Stimulated activated naive CD8-positive, alpha-beta T cell treated with anti-CD3 and anti-CD28 coated beads, Interleukin-15, amount 100 ng/mL, for 72 hours (primary cell): ENCODE measurements at regions not wholly inside any gene's neighbourhood (a gene's known extent, or its start where the extent isn't known, plus 50 kb on each side); places are given as distances from the start of the nearest gene placed in this dataset.

ENCODE experiments used
- ATAC-seq: fragments of 150-1000 bp; cut with Tn5 transposase; 2 replicates; pipeline ENCODE4 v1.10.0; 2021; ENCODE audit warnings: mild to moderate bottlenecking, moderate library complexity
- DNase-seq, 2 donors: peaks; one replicate each; pipeline ENCODE4 v3.0.0; 2021 to 2022
- H3K27ac Mint-ChIP-seq, 2 donors: one replicate each; pipeline ENCODE4 v1.8.0; 2022; ENCODE audit warnings: mild to moderate bottlenecking in 2 of 2, mixed read lengths in 2 of 2, moderate library complexity in 2 of 2
- H3K27me3 Mint-ChIP-seq: one replicate; pipeline ENCODE4 v1.8.0; 2022; ENCODE audit warnings: mixed read lengths
- H3K4me1 Mint-ChIP-seq: one replicate; pipeline ENCODE4 v1.8.0; 2022; ENCODE audit warnings: mild to moderate bottlenecking, mixed read lengths
- H3K4me3 Mint-ChIP-seq, 2 donors: one replicate each; pipeline ENCODE4 v1.8.0; 2022; ENCODE audit warnings: mild to moderate bottlenecking in 2 of 2, mixed read lengths in 2 of 2, moderate library complexity in 1 of 2
- H3K9me3 Mint-ChIP-seq, 2 donors: one replicate each; pipeline ENCODE4 v1.8.0; 2022; ENCODE audit warnings: mixed read lengths in 2 of 2

- DNase-seq (no peak), ATAC-seq (no peak)
- H3K4me3 Mint-ChIP-seq = peak overlapping the region; percentile 71 to 80
- H3K9me3 Mint-ChIP-seq = peaks cover 9 to 12% of the 10 kb centered on the region in 2 donors
- peak overlapping the region; percentile 83 to 88 for H3K27ac Mint-ChIP-seq
- no peaks in the 10 kb centered on the region for H3K27me3 Mint-ChIP-seq
- peaks cover 33% of the 10 kb centered on the region for H3K4me1 Mint-ChIP-seq
These were observed 92.1 kb downstream of the FOXL3 start for GRCh38 chr7:382043-382400.

GRCh38 chr7:386385-386784 is 96.4 kb downstream of the FOXL3 start:
- no peak overlapping the region for H3K27ac Mint-ChIP-seq
- DNase-seq (no peak), ATAC-seq (no peak)
- peaks cover 23% of the 10 kb centered on the region for H3K4me1 Mint-ChIP-seq
- no peaks in the 10 kb centered on the region for H3K27me3 Mint-ChIP-seq
- no peak overlapping the region for H3K4me3 Mint-ChIP-seq
- H3K9me3 Mint-ChIP-seq = peaks cover 9 to 12% of the 10 kb centered on the region in 2 donors

- ATAC-seq (no peak), DNase-seq (no peak)
- H3K9me3 Mint-ChIP-seq = peaks cover 9 to 18% of the 10 kb centered on the region in 2 donors
- H3K4me3 Mint-ChIP-seq = no peak overlapping the region
- H3K27me3 Mint-ChIP-seq = no peaks in the 10 kb centered on the region
- H3K4me1 Mint-ChIP-seq = peaks cover 13% of the 10 kb centered on the region
- no peak overlapping the region for H3K27ac Mint-ChIP-seq
These were observed 97.4 kb downstream of the FOXL3 start for GRCh38 chr7:387132-388022.

GRCh38 chr7:388023-388960 is 98.3 kb downstream of the FOXL3 start:
- peaks cover 12% of the 10 kb centered on the region for H3K4me1 Mint-ChIP-seq
- DNase-seq (no peak), ATAC-seq (no peak)
- peaks cover 9 to 18% of the 10 kb centered on the region in 2 donors for H3K9me3 Mint-ChIP-seq
- H3K27ac Mint-ChIP-seq = no peak overlapping the region
- no peak overlapping the region for H3K4me3 Mint-ChIP-seq
- H3K27me3 Mint-ChIP-seq = no peaks in the 10 kb centered on the region

GRCh38 chr7:388961-389701 is 99.2 kb downstream of the FOXL3 start:
- no peak for ATAC-seq
- DNase-seq = peak in 1 of 2 donors; percentile 6
- peaks cover 5 to 12% of the 10 kb centered on the region in 2 donors for H3K9me3 Mint-ChIP-seq
- H3K4me3 Mint-ChIP-seq = no peak overlapping the region
- no peaks in the 10 kb centered on the region for H3K27me3 Mint-ChIP-seq
- peaks cover 12% of the 10 kb centered on the region for H3K4me1 Mint-ChIP-seq
- peak overlapping the region in 1 of 2 donors; percentile 80 for H3K27ac Mint-ChIP-seq

GRCh38 chr7:389911-390601 is 100.1 kb downstream of the FOXL3 start:
- Mint-ChIP-seq H3K4me3 (no peak overlapping the region), H3K4me1 (peaks cover 12% of the 10 kb centered on the region), H3K9me3 (peaks cover 0 to 6% of the 10 kb centered on the region in 2 donors), H3K27me3 (no peaks in the 10 kb centered on the region), H3K27ac (peak overlapping the region in 1 of 2 donors; percentile 96)
- peak in 1 of 2 donors; percentile 6 for DNase-seq
- ATAC-seq = no peak

- Mint-ChIP-seq H3K9me3 (peaks cover 5 to 15% of the 10 kb centered on the region in 2 donors), H3K4me3 (no peak overlapping the region)
- peak; percentile 31 for ATAC-seq
These were observed 100.9 kb downstream of the FOXL3 start for GRCh38 chr7:390761-391410.

GRCh38 chr7:391411-391951 is 101.5 kb downstream of the FOXL3 start:
- H3K27me3 Mint-ChIP-seq = no peaks in the 10 kb centered on the region
- peaks cover 11 to 21% of the 10 kb centered on the region in 2 donors for H3K9me3 Mint-ChIP-seq
- H3K4me3 Mint-ChIP-seq = no peak overlapping the region
- DNase-seq (peak in 1 of 2 donors; percentile 6), ATAC-seq (peak; percentile 54)
- H3K27ac Mint-ChIP-seq = no peak overlapping the region
- H3K4me1 Mint-ChIP-seq = peaks cover 12% of the 10 kb centered on the region

More at GRCh38 chr7:390761-391410, 100.9 kb downstream of the FOXL3 start:
- peak in 1 of 2 donors; percentile 8 for DNase-seq
- H3K27me3 Mint-ChIP-seq = no peaks in the 10 kb centered on the region
- H3K4me1 Mint-ChIP-seq = peaks cover 12% of the 10 kb centered on the region
- H3K27ac Mint-ChIP-seq = peak overlapping the region in 1 of 2 donors; percentile 74

- Mint-ChIP-seq H3K27ac (no peak overlapping the region), H3K27me3 (no peaks in the 10 kb centered on the region), H3K4me1 (peaks cover 12% of the 10 kb centered on the region), H3K4me3 (no peak overlapping the region), H3K9me3 (peaks cover 17 to 26% of the 10 kb centered on the region in 2 donors)
- DNase-seq = no peak
- ATAC-seq = no peak
These were observed 102.1 kb downstream of the FOXL3 start for GRCh38 chr7:391961-392524.

GRCh38 chr7:392822-393221 is 102.9 kb downstream of the FOXL3 start:
- ATAC-seq = no peak
- Mint-ChIP-seq H3K4me1 (peaks cover 12% of the 10 kb centered on the region), H3K9me3 (peaks cover 19 to 34% of the 10 kb centered on the region in 2 donors), H3K27me3 (no peaks in the 10 kb centered on the region), H3K27ac (no peak overlapping the region), H3K4me3 (no peak overlapping the region)
- DNase-seq = no peak

GRCh38 chr7:395643-396042 is 105.7 kb downstream of the FOXL3 start:
- Mint-ChIP-seq H3K27me3 (no peaks in the 10 kb centered on the region), H3K4me1 (no peaks in the 10 kb centered on the region), H3K9me3 (peaks cover 19 to 60% of the 10 kb centered on the region in 2 donors), H3K4me3 (no peak overlapping the region), H3K27ac (no peak overlapping the region)
- DNase-seq (no peak), ATAC-seq (no peak)

GRCh38 chr7:398888-399287 is 108.9 kb downstream of the FOXL3 start:
- no peak overlapping the region for H3K4me3 Mint-ChIP-seq
- peaks cover 19 to 54% of the 10 kb centered on the region in 2 donors for H3K9me3 Mint-ChIP-seq
- H3K4me1 Mint-ChIP-seq = no peaks in the 10 kb centered on the region
- no peaks in the 10 kb centered on the region for H3K27me3 Mint-ChIP-seq
- H3K27ac Mint-ChIP-seq = no peak overlapping the region
- no peak for DNase-seq
- ATAC-seq = no peak

GRCh38 chr7:400901-401485 is 111.0 kb downstream of the FOXL3 start:
- Mint-ChIP-seq H3K9me3 (peaks cover 13 to 45% of the 10 kb centered on the region in 2 donors), H3K4me3 (no peak overlapping the region), H3K27me3 (no peaks in the 10 kb centered on the region), H3K4me1 (peaks cover 1% of the 10 kb centered on the region), H3K27ac (no peak overlapping the region)
- DNase-seq = no peak
- no peak for ATAC-seq
